GM18907 (cell line): ENCODE measurements at regions not wholly inside any gene's neighbourhood (a gene's known extent, or its start where the extent isn't known, plus 50 kb on each side); places are given as distances from the start of the nearest gene placed in this dataset.

Experiments used
- ATAC-seq: cut with Tn5 transposase; IDR thresholded peaks from one replicate; pipeline ENCODE4 v1.9.1; 2021; ENCODE audit warnings: mild to moderate bottlenecking, moderate library complexity; ENCODE audit not compliant: unreplicated experiment

DNA sequence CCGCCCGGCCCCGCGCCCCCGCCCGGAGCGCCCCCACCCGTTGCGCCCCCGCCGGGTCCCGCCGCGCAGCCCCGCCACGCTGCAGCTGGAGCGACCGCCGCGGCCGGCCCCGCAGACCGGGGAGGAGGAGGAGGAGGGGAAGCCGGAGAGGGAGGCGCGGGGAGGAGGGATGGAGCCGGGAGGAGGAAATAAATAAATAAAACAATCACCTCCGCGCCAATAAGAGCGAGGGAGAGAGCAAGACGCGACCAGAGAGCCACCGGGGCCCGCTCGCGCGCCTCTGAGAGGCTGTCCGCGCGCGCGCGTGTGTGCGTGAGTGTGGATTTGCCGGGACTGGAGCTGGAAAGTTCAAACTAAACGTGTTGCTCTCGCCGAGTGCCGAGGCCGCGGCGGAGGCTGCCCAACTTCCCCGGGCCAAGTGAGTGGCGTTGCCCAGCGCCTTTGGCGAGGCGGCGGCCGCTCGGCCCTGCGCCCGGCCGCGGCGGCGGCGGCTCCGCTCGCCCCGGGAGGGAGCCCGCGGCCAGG, 2184.4 kb upstream of the TENM3 start:
- ATAC-seq, result peak; percentile 37

- ATAC-seq, result peak; percentile 25
These were observed 2183.9 kb upstream of the TENM3 start for GRCh38 chr4:180059216-180059881.

- no peak for ATAC-seq
These were observed 2182.9 kb upstream of the TENM3 start for GRCh38 chr4:180060159-180060889.

GRCh38 chr4:180081072-180081471, 2162.1 kb upstream of the TENM3 start:
- no peak for ATAC-seq

GRCh38 chr4:180084561-180084960, 2158.6 kb upstream of the TENM3 start:
- ATAC-seq, result no peak

DNA sequence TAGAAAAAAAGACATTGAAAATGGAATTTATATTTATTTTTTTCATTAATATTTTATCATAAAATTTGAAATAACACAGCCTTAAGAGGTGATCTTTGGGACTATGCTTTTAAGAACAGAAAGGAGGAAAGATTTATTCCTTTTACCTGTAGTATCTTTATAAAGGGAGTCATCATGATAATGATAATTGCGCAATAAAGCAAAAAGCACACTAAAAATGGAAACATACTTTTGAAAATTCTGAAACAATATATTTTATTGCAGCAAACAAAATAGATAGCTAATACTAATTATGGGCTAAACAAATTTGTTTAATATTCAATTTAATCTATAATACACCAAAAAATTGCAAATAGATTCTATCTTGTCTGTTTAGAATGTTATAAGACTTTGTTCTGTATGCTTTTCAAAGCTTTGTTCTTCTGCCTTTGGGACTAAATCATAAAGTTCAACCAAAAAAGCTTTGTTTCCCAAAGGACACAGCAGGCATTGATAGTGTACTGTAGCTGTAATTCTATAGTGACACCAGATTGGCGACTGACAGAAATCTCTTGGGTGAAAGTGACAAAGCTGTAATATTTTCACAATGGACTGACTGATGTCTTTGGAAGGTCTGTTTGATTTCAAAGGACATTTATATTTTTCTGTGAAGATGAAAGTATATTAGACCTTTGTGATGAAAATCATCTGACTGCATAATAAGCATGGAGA, 2156.6 kb upstream of the TENM3 start:
- no peak for ATAC-seq

DNA sequence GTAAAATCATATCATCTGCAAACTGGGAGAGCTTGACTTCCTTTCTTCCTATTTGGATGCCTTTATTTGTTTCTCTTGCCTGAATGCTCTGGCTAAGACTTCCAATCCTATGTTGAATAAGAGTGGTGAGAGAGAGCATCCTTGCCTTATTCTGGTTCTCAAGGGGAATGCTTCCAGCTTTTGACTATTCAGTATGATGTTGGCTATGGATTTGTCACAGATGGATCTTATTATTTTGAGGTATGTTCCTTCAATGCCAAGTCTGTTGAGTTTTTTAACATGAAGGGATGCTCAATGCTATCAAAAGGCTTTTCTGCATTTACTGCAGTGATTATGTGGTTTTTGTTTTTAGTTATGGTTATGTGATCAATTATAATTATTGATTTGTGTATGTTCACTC, 2144.6 kb upstream of the TENM3 start:
- no peak for ATAC-seq

GRCh38 chr4:180099957-180100356, 2143.2 kb upstream of the TENM3 start:
- ATAC-seq, result no peak

- ATAC-seq, result no peak
These were observed 2142.5 kb upstream of the TENM3 start for GRCh38 chr4:180100433-180101344.

DNA sequence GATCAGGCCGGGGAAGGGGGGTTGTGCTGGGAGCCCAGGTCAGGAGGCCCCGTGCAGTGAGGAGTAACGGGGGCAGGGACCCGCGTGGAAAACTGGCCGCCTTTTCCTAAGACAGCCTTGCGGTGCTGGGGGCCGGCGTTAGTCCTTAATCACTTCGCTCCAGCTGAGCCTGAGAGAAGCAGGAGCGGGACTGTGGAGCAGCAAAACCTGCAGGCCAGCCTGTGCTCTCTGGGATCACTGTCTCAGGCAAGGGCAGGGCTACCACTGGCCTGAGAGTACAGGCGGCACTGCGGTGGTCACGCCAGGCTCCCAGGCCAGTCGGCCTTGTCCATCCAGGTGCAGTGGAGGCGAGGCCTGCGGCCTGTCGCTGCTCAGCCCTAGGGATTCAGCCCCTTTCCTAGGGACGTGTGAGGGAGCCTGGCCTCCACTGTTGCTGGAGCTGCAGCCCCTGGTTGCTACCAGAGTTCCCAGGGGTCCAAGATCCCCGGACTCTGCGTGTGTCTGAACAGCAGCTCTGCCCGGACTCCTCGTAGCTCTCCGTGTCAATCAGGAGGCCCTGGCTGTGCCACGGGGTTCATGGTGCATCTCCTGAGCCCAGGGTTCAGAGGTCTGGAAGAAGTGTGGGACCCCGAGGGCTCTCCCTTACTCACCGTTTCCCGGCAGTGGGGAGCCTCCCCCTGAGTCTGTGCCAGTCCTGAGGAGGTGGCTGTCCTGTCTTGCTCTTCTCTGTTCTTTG, 2141.7 kb upstream of the TENM3 start:
- no peak for ATAC-seq

DNA sequence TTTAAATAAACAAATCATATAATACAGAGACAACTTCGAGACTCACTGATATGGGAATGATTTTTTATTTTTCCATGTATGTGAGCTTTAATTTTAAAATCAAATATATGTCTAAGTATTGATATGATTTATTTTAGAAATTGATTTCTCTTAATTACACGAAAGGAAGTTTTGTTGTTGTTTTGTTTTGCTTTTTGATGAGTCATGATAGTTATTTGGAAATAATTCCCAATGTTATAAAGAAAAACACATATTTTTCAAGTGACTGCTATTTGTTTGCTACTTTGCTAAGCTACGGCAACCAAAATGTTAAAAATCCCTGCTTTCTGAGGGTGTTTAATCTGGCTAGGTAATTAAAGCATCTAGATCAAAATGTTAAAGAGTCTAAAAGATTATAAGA, 2139.4 kb upstream of the TENM3 start:
- ATAC-seq, result no peak

DNA sequence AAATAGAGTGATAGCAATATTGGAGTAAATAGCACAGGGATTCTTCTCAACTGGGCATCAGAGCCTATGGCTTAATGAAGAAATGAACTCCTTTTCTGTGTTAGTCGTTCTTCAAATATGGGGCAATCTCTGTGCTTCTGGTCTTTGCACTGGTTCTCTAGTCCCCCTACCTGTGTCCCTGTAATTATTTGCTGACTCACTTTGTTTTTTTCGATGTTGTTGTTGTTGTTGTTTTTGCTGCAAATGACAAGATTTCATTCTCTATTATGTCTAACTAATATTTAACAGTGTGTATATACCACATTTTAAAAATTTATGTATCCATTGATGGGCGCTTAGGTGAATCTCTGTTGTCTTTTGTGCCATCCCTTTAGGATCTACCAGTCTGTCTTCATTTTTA, 2137.8 kb upstream of the TENM3 start:
- ATAC-seq, result no peak

DNA sequence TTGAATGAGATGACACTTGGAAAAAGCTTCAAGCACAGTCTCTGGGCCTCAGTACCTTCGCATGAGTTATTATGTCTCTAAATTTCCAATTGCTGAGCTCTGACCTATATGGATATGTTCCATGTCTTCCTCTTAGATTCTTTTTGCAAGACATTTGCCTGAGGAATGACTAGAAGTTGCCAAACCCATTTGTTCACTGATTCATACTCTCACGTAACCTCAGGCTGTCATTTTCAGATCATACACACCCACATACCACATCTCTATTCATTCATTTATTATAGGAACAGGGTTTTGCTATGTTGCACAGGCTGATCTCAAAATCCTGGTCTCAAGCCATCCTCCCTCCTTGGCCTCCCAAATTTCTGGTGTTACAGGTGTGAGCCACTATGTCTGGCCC, 2137.1 kb upstream of the TENM3 start:
- ATAC-seq, result no peak

DNA sequence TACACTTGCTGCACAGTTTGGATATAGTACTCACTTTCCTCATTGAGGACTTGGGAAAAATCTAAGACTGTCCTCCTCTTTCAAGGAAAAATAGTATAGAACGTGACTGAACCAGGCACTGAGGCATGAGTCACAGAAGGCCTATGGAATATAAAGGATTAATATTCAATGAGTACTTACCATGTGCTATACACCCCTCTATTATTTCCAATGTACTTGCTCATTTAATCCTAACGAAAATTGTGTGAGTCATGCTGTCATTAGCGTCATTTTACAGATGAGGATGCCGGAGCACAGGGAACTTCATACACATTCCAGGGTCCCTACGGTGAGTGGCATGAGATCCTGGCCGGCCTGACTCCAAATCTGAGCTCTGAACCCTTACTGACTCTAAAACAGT, 2136.2 kb upstream of the TENM3 start:
- ATAC-seq, result no peak

DNA sequence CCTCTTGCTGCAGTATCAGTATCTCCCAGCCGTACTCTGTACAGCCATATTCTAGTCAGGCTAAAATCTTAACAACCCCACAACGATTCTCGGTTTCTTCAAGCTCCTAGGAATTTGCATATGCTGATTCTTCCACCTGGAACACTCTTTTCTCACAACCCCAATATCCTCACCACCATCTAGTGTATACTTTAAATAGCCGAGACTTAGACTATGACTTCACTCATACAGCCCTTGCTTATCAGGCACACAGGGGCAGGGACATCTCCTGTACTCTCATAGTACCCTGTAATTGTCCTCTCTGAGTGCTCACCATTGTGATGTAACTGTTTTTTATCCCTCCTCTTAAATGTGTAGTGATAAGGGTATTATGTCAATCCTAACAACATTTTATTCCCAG, 2126.4 kb upstream of the TENM3 start:
- no peak for ATAC-seq

GRCh38 chr4:180120068-180120467, 2123.1 kb upstream of the TENM3 start:
- no peak for ATAC-seq

GRCh38 chr4:180134091-180134866, 2108.9 kb upstream of the TENM3 start:
- no peak for ATAC-seq

- ATAC-seq, result no peak
These were observed 2101.5 kb upstream of the TENM3 start for GRCh38 chr4:180141734-180142133.

DNA sequence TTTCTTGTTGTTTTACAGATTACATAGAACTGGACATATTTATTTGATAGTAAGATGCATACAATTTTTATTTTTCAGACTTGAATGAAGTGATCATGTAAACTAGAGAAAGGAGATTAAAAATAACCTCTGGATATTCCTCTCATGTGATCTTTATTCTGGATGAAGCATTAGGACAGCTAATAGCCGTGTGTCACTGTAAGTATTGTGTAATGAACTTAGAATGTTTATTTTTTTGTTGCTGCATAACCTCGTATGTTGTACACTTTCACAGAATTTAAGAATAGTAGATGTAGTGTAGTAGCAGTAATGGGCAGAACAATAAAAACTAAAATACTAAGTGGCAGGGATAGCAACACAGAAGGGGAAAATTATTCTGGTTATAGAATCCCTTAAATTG, 2094.5 kb upstream of the TENM3 start:
- no peak for ATAC-seq
